Tibial artery (tissue), 4 donors: ENCODE measurements at regions not wholly inside any gene's neighbourhood (a gene's known extent, or its start where the extent isn't known, plus 50 kb on each side); places are given as distances from the start of the nearest gene placed in this dataset.

ENCODE experiments used
- DNase-seq, 2 donors: peaks; one replicate each; pipeline ENCODE4 v3.0.0-alpha.2; 2019
- H3K27ac ChIP-seq, 2 donors: fragments of 200-600 bp; sonication (generic) in 1 of 2; 1 replicate in 1 of 2; 2 replicates in 1 of 2; pipeline ENCODE4 v1.5.1; 2018 to 2019; ENCODE audit warnings: mild to moderate bottlenecking in 1 of 2
- H3K27me3 ChIP-seq, 2 donors: fragments of 200-600 bp; sonication (generic) in 1 of 2; one replicate each; pipeline versions ENCODE4 v1.5.1 to v1.6.0; 2016 to 2019
- H3K36me3 ChIP-seq, 3 donors: fragments of 200-600 bp; sonication (generic) in 2 of 3; one replicate each; pipeline ENCODE4 v1.5.1; 2016 to 2019; ENCODE audit warnings: mild to moderate bottlenecking in 2 of 3
- H3K4me1 ChIP-seq, 4 donors: fragments of 200-600 bp; sonication (generic) in 2 of 4; 1 replicate in 3 of 4; 2 replicates in 1 of 4; pipeline ENCODE4 v1.5.1; 2016 to 2019
- H3K4me3 ChIP-seq, 2 donors: fragments of 200-600 bp; sonication (generic) in 1 of 2; 1 replicate in 1 of 2; 2 replicates in 1 of 2; pipeline ENCODE4 v1.5.1; 2018 to 2019; ENCODE audit warnings: mild to moderate bottlenecking in 2 of 2
- H3K9me3 ChIP-seq, 3 donors: fragments of 200-600 bp; sonication (generic) in 1 of 3; one replicate each; pipeline ENCODE4 v1.5.1; 2016 to 2019
- CTCF ChIP-seq, 2 experiments: fragments of 200-600 bp in 1 of 2; fragments of 450-650 bp in 1 of 2; IDR thresholded peaks; one replicate each; pipeline ENCODE4 v1.5.1; 2017 to 2019; ENCODE audit warnings: antibody characterized with exemption in 2 of 2, mild to moderate bottlenecking in 1 of 2, moderate library complexity in 1 of 2
- intact Hi-C: fragments of 100-400 bp; cut with DNase I; formaldehyde crosslinking; loops from one replicate; pipeline ENCODE4 v1.15.0; 2023; ENCODE audit warnings: low total_unique reads

GRCh38 chr14:30045720-30046119 lies 118.1 kb upstream of the PRKD1 start:
- Histone ChIP-seq H3K4me3 (no peak overlapping the region), H3K4me1 (no peaks in the 10 kb centered on the region), H3K9me3 (no peaks in the 10 kb centered on the region), H3K27me3 (no peaks in the 10 kb centered on the region), H3K36me3 (no peaks in the 10 kb centered on the region), H3K27ac (no peak overlapping the region)
- no peak for DNase-seq
- TF ChIP-seq CTCF (IDR thresholded peaks at IDR 0.05): no peak
- intact Hi-C loops: no loop called here

- intact Hi-C loops: no loop called here
- DNase-seq: no peak
- Histone ChIP-seq H3K36me3 (no peaks in the 10 kb centered on the region), H3K9me3 (no peaks in the 10 kb centered on the region), H3K4me3 (no peak overlapping the region), H3K4me1 (no peaks in the 10 kb centered on the region), H3K27ac (no peak overlapping the region), H3K27me3 (no peaks in the 10 kb centered on the region)
- no peak for TF ChIP-seq CTCF (IDR thresholded peaks at IDR 0.05)
These were observed 125.5 kb upstream of the PRKD1 start for GRCh38 chr14:30053103-30053502.

- no peaks in the 10 kb centered on the region for H3K9me3 ChIP-seq
- no peak overlapping the region for H3K27ac ChIP-seq
- intact Hi-C loops: no loop called here
- no peak for DNase-seq
- no peaks in the 10 kb centered on the region for H3K36me3 ChIP-seq
- no peak overlapping the region for H3K4me3 ChIP-seq
- TF ChIP-seq CTCF (IDR thresholded peaks at IDR 0.05): no peak
- H3K4me1 ChIP-seq: no peaks in the 10 kb centered on the region
- no peaks in the 10 kb centered on the region for H3K27me3 ChIP-seq
These were observed 126.6 kb upstream of the PRKD1 start for GRCh38 chr14:30054201-30054600.

- no peak for TF ChIP-seq CTCF (IDR thresholded peaks at IDR 0.05)
- no peaks in the 10 kb centered on the region for H3K36me3 ChIP-seq
- intact Hi-C loops: no loop called here
- H3K9me3 ChIP-seq: no peaks in the 10 kb centered on the region
- DNase-seq: no peak
- no peaks in the 10 kb centered on the region for H3K27me3 ChIP-seq
- H3K4me3 ChIP-seq: no peak overlapping the region
- no peaks in the 10 kb centered on the region for H3K4me1 ChIP-seq
- H3K27ac ChIP-seq: no peak overlapping the region
These were observed 130.8 kb upstream of the PRKD1 start for GRCh38 chr14:30058401-30058800.

- Histone ChIP-seq H3K36me3 (no peaks in the 10 kb centered on the region), H3K27ac (no peak overlapping the region), H3K4me3 (no peak overlapping the region), H3K4me1 (no peaks in the 10 kb centered on the region), H3K27me3 (no peaks in the 10 kb centered on the region), H3K9me3 (no peaks in the 10 kb centered on the region)
- DNase-seq: no peak
- intact Hi-C loops: no loop called here
- TF ChIP-seq CTCF (IDR thresholded peaks at IDR 0.05): no peak
These were observed 136.1 kb upstream of the PRKD1 start for GRCh38 chr14:30063746-30064145.

GRCh38 chr14:30064454-30064853 lies 136.8 kb upstream of the PRKD1 start:
- intact Hi-C loops: no loop called here
- Histone ChIP-seq H3K4me3 (no peak overlapping the region), H3K4me1 (no peaks in the 10 kb centered on the region), H3K9me3 (no peaks in the 10 kb centered on the region), H3K27me3 (no peaks in the 10 kb centered on the region), H3K36me3 (no peaks in the 10 kb centered on the region), H3K27ac (no peak overlapping the region)
- no peak for DNase-seq
- TF ChIP-seq CTCF (IDR thresholded peaks at IDR 0.05): no peak
